H9 (cell line): ENCODE measurements at regions not wholly inside any gene's neighbourhood (a gene's known extent, or its start where the extent isn't known, plus 50 kb on each side); places are given as distances from the start of the nearest gene placed in this dataset.

Experiments used
- DNase-seq: peaks from one replicate; pipeline ENCODE4 v3.0.0-alpha.2; 2017
- H2AFZ ChIP-seq: one replicate; pipeline ENCODE4 v1.6.1; 2013; ENCODE audit warnings: mild to moderate bottlenecking, low read length, control low read depth, moderate library complexity
- H2AK5ac ChIP-seq: 2 replicates; pipeline ENCODE4 v1.6.1; 2013; ENCODE audit warnings: low read length, control low read depth, mixed read lengths; ENCODE audit not compliant: insufficient read length
- H2BK120ac ChIP-seq: one replicate; pipeline ENCODE4 v1.6.1; 2013; ENCODE audit warnings: low read depth, mild to moderate bottlenecking, low read length, control low read depth, inconsistent platforms; ENCODE audit not compliant: poor library complexity, severe bottlenecking
- H2BK12ac ChIP-seq: 2 replicates; pipeline ENCODE4 v1.6.1; 2013; ENCODE audit warnings: low read length, control low read depth, mixed read lengths, low read depth; ENCODE audit not compliant: insufficient read length
- H2BK15ac ChIP-seq: 2 replicates; pipeline ENCODE4 v1.6.1; 2013; ENCODE audit warnings: low read depth, low read length, control low read depth
- H2BK20ac ChIP-seq: one replicate; pipeline ENCODE4 v1.6.1; 2013; ENCODE audit warnings: low read depth, mild to moderate bottlenecking, low read length, control low read depth, inconsistent platforms; ENCODE audit not compliant: poor library complexity, severe bottlenecking
- H2BK5ac ChIP-seq: 2 replicates; pipeline ENCODE4 v1.6.1; 2013; ENCODE audit warnings: low read length, control low read depth, mixed read lengths; ENCODE audit not compliant: insufficient read length
- H3K14ac ChIP-seq: 2 replicates; pipeline ENCODE4 v1.6.1; 2013; ENCODE audit warnings: low read length, control low read depth; ENCODE audit not compliant: insufficient read depth
- H3K18ac ChIP-seq: 2 replicates; pipeline ENCODE4 v1.6.1; 2013; ENCODE audit warnings: low read depth, mild to moderate bottlenecking, mixed read lengths, low read length, control low read depth; ENCODE audit not compliant: insufficient read length
- H3K23ac ChIP-seq: 2 replicates; pipeline ENCODE4 v1.6.1; 2013; ENCODE audit warnings: low read length, control low read depth, mixed read lengths, low read depth; ENCODE audit not compliant: insufficient read length
- H3K23me2 ChIP-seq: 2 replicates; pipeline ENCODE4 v1.6.1; 2013; ENCODE audit warnings: low read depth, mild to moderate bottlenecking, mixed read lengths, low read length, control low read depth; ENCODE audit not compliant: insufficient read length, poor library complexity, severe bottlenecking
- H3K27ac ChIP-seq: 2 replicates; pipeline ENCODE4 v1.5.1; 2013; ENCODE audit warnings: low read length, control low read depth, mixed read lengths, low read depth; ENCODE audit not compliant: insufficient read length
- H3K27me3 ChIP-seq: 2 replicates; pipeline ENCODE4 v1.6.1; 2013; ENCODE audit warnings: low read length, control low read depth, inconsistent platforms; ENCODE audit not compliant: insufficient read depth
- H3K4ac ChIP-seq: 2 replicates; pipeline ENCODE4 v1.6.1; 2013; ENCODE audit warnings: low read depth, mild to moderate bottlenecking, control low read depth, inconsistent platforms, low read length, moderate library complexity
- H3K4me1 ChIP-seq: 2 replicates; pipeline ENCODE4 v1.6.1; 2013; ENCODE audit warnings: low read length, control low read depth, inconsistent platforms; ENCODE audit not compliant: insufficient read depth
- H3K4me2 ChIP-seq: 2 replicates; pipeline ENCODE4 v1.6.1; 2013; ENCODE audit warnings: low read length, control low read depth, mixed read lengths; ENCODE audit not compliant: insufficient read length, insufficient read depth
- H3K56ac ChIP-seq: 2 replicates; pipeline ENCODE4 v1.6.1; 2013; ENCODE audit warnings: low read depth, mild to moderate bottlenecking, mixed read lengths, low read length, control low read depth; ENCODE audit not compliant: insufficient read length
- H3K79me1 ChIP-seq: 2 replicates; pipeline ENCODE4 v1.6.1; 2013; ENCODE audit warnings: low read depth, mild to moderate bottlenecking, moderate library complexity, low read length, control low read depth, inconsistent platforms; ENCODE audit not compliant: insufficient read depth, poor library complexity, severe bottlenecking
- H3K79me2 ChIP-seq: 2 replicates; pipeline ENCODE4 v1.6.1; 2013; ENCODE audit warnings: low read length, control low read depth, inconsistent platforms; ENCODE audit not compliant: insufficient read depth
- H3K9ac ChIP-seq: 2 replicates; pipeline ENCODE4 v1.6.1; 2013; ENCODE audit warnings: low read length, control low read depth, mixed read lengths; ENCODE audit not compliant: insufficient read length; ENCODE audit errors: extremely low read depth
- H3K9me3 ChIP-seq: one replicate; pipeline ENCODE4 v1.6.1; 2013; ENCODE audit warnings: low read depth, low read length, inconsistent platforms; ENCODE audit not compliant: control insufficient read depth
- H3T11ph ChIP-seq: one replicate; pipeline ENCODE4 v1.6.1; 2013; ENCODE audit warnings: mild to moderate bottlenecking, low read length, control low read depth, inconsistent platforms
- H4K20me1 ChIP-seq: one replicate; pipeline ENCODE4 v1.6.1; 2013; ENCODE audit not compliant: control insufficient read depth, insufficient read length, insufficient read depth
- H4K5ac ChIP-seq: 2 replicates; pipeline ENCODE4 v1.6.1; 2013; ENCODE audit warnings: low read depth, mild to moderate bottlenecking, mixed read lengths, low read length, control low read depth; ENCODE audit not compliant: insufficient read length
- H4K8ac ChIP-seq: replicated peaks from 2 replicates; pipeline ENCODE4 v1.6.1; 2013; ENCODE audit warnings: low read length, control low read depth, mixed read lengths, low read depth; ENCODE audit not compliant: insufficient read length
- H4K91ac ChIP-seq: 2 replicates; pipeline ENCODE4 v1.6.1; 2013; ENCODE audit warnings: low read depth, mild to moderate bottlenecking, moderate library complexity, mixed read lengths, low read length, control low read depth; ENCODE audit not compliant: insufficient read length
- H3K27ac Mint-ChIP-seq, 3 experiments: 2 replicates in 2 of 3; 3 replicates in 1 of 3; pipeline ENCODE4 v1.8.0; 2020 to 2021; ENCODE audit warnings: mixed read lengths in 3 of 3, mild to moderate bottlenecking in 1 of 3, moderate library complexity in 1 of 3
- H3K27me3 Mint-ChIP-seq: 2 replicates; pipeline ENCODE4 v1.8.0; 2021; ENCODE audit warnings: low read depth, mild to moderate bottlenecking, moderate library complexity, mixed read lengths
- H3K36me3 Mint-ChIP-seq, 3 experiments: 2 replicates in 2 of 3; 3 replicates in 1 of 3; pipeline ENCODE4 v1.8.0; 2020 to 2021; ENCODE audit warnings: low read depth in 3 of 3, mixed read lengths in 3 of 3; ENCODE audit not compliant: insufficient read depth in 1 of 3
- H3K4me1 Mint-ChIP-seq, 2 experiments: 2 replicates each; pipeline ENCODE4 v1.8.0; 2020; ENCODE audit warnings: mixed read lengths in 2 of 2
- H3K4me3 Mint-ChIP-seq, 2 experiments: 2 replicates in 1 of 2; 3 replicates in 1 of 2; pipeline ENCODE4 v1.8.0; 2020 to 2021; ENCODE audit warnings: mild to moderate bottlenecking in 2 of 2, mixed read lengths in 2 of 2, moderate library complexity in 1 of 2
- H3K9me3 Mint-ChIP-seq, 2 experiments: 2 replicates in 1 of 2; 3 replicates in 1 of 2; pipeline ENCODE4 v1.8.0; 2020; ENCODE audit warnings: mild to moderate bottlenecking in 2 of 2, mixed read lengths in 2 of 2, moderate library complexity in 1 of 2
- CTCF ChIP-seq: fragments of 200-600 bp; sonication (generic); conservative IDR thresholded peaks from 3 replicates; pipeline ENCODE4 v1.8.0; 2021; ENCODE audit warnings: antibody characterized with exemption, mild to moderate bottlenecking
- WGBS: extraction: QIAGEN DNeasy Blood & Tissue Kit; methylation state at CpG from one replicate; pipeline ENCODE4 v1.1.7; 2013; ENCODE audit warnings: missing lambda C conversion rate, low lambda C conversion rate, mixed read lengths; ENCODE audit not compliant: insufficient read length; ENCODE audit errors: extremely low coverage; 5-methylcytosine and 5-hydroxymethylcytosine counted together

GRCh38 chr6:130773860-130774259 is 53.3 kb upstream of the SMLR1 start:
- no peak overlapping the region for H3T11ph ChIP-seq
- no peak overlapping the region for H3K9ac ChIP-seq
- H3K56ac ChIP-seq: no peak overlapping the region
- no peak overlapping the region for H2BK20ac ChIP-seq
- no peak for DNase-seq
- H4K20me1 ChIP-seq: no peaks in the 10 kb centered on the region
- H3K79me1 ChIP-seq: no peaks in the 10 kb centered on the region
- Mint-ChIP-seq H3K36me3 (no peaks in the 10 kb centered on the region), H3K27me3 (no peaks in the 10 kb centered on the region), H3K4me1 (no peaks in the 10 kb centered on the region), H3K4me3 (no peak overlapping the region), H3K9me3 (no peaks in the 10 kb centered on the region), H3K27ac (no peak overlapping the region)
- no peak for TF ChIP-seq CTCF
- H4K5ac ChIP-seq: no peak overlapping the region
- H2BK5ac ChIP-seq: no peak overlapping the region
- H2BK15ac ChIP-seq: no peak overlapping the region
- H2BK12ac ChIP-seq: no peak overlapping the region
- H2BK120ac ChIP-seq: no peak overlapping the region
- no peaks in the 10 kb centered on the region for H3K27me3 ChIP-seq
- H4K91ac ChIP-seq: no peak overlapping the region
- no peaks in the 10 kb centered on the region for H3K79me2 ChIP-seq
- no peak overlapping the region for H3K23ac ChIP-seq
- H3K23me2 ChIP-seq: no peaks in the 10 kb centered on the region
- H3K27ac ChIP-seq: no peak overlapping the region
- no peak overlapping the region for H2AK5ac ChIP-seq
- no peaks in the 10 kb centered on the region for H3K9me3 ChIP-seq
- H3K4me1 ChIP-seq: no peaks in the 10 kb centered on the region
- H3K4ac ChIP-seq: no peak overlapping the region
- no peak overlapping the region for H4K8ac ChIP-seq
- H2AFZ ChIP-seq: no peak overlapping the region
- WGBS: no CpG with 5 or more reads among the region's 3 CpGs
- H3K4me2 ChIP-seq: no peak overlapping the region
- H3K14ac ChIP-seq: no peak overlapping the region
- H3K18ac ChIP-seq: no peak overlapping the region
